CD14-positive monocyte (primary cell): ENCODE measurements at regions not wholly inside any gene's neighbourhood (a gene's known extent, or its start where the extent isn't known, plus 50 kb on each side); places are given as distances from the start of the nearest gene placed in this dataset.

ENCODE experiments used
- DNase-seq, 3 donors: peaks; one replicate each; pipeline ENCODE4 v3.0.0-alpha.2; 2011 to 2022
- H2AFZ ChIP-seq: 2 replicates; pipeline ENCODE4 v1.6.0; 2012; ENCODE audit warnings: mild to moderate bottlenecking, low read depth, low read length, inconsistent platforms; ENCODE audit not compliant: insufficient read depth, poor library complexity, severe bottlenecking
- H3K27ac ChIP-seq, 2 donors: 1 replicate in 1 of 2; 2 replicates in 1 of 2; pipeline ENCODE4 v1.5.1; 2012 to 2013; ENCODE audit warnings: low read length in 2 of 2, control low read depth in 1 of 2, inconsistent platforms in 1 of 2, low read depth in 1 of 2, mild to moderate bottlenecking in 1 of 2
- H3K27me3 ChIP-seq, 2 donors: one replicate each; pipeline versions ENCODE4 v1.6.0 to v1.6.1; 2011 to 2013; ENCODE audit warnings: low read length in 2 of 2; ENCODE audit not compliant: control insufficient read depth in 2 of 2, insufficient read depth in 2 of 2
- H3K36me3 ChIP-seq, 2 donors: replicated peaks in 1 of 2; 1 replicate in 1 of 2; 2 replicates in 1 of 2; pipeline versions ENCODE4 v1.5.1 to v1.6.1; 2012 to 2013; ENCODE audit warnings: low read length in 2 of 2, control low read depth in 1 of 2, inconsistent platforms in 1 of 2, mild to moderate bottlenecking in 1 of 2; ENCODE audit not compliant: insufficient read depth in 2 of 2, control insufficient read depth in 1 of 2
- H3K4me1 ChIP-seq, 2 donors: 1 replicate in 1 of 2; 2 replicates in 1 of 2; pipeline versions ENCODE4 v1.5.1 to v1.6.1; 2012 to 2013; ENCODE audit warnings: low read length in 2 of 2, control low read depth in 1 of 2, inconsistent platforms in 1 of 2, mild to moderate bottlenecking in 1 of 2, moderate library complexity in 1 of 2; ENCODE audit not compliant: insufficient read depth in 2 of 2, control insufficient read depth in 1 of 2
- H3K4me2 ChIP-seq: replicated peaks from 2 replicates; pipeline ENCODE3; 2012; ENCODE audit warnings: low read length, moderate library complexity, mild to moderate bottlenecking; ENCODE audit not compliant: poor library complexity, severe bottlenecking; ENCODE audit errors: extremely low read depth
- H3K4me3 ChIP-seq, 3 experiments: fragments of 200-600 bp in 1 of 3; sonication (generic) in 1 of 3; replicated peaks in 1 of 3; 1 replicate in 2 of 3; 2 replicates in 1 of 3; pipeline ENCODE4 v1.5.1; 2011 to 2013; ENCODE audit warnings: low read length in 3 of 3, mild to moderate bottlenecking in 3 of 3, control low read depth in 2 of 3, low read depth in 2 of 3, inconsistent platforms in 1 of 3, moderate library complexity in 1 of 3
- H3K79me2 ChIP-seq: 2 replicates; pipeline ENCODE4 v1.6.0; 2012; ENCODE audit warnings: mild to moderate bottlenecking, control low read depth, inconsistent platforms, low read length, moderate library complexity; ENCODE audit not compliant: insufficient read depth
- H3K9ac ChIP-seq: 2 replicates; pipeline ENCODE4 v1.6.0; 2017; ENCODE audit warnings: low read length, mild to moderate bottlenecking; ENCODE audit not compliant: insufficient read depth, poor library complexity, severe bottlenecking
- H3K9me3 ChIP-seq, 2 donors: replicated peaks in 1 of 2; 1 replicate in 1 of 2; 2 replicates in 1 of 2; pipeline versions ENCODE4 v1.5.1 to v1.6.1; 2012 to 2013; ENCODE audit warnings: low read length in 2 of 2, control low read depth in 1 of 2; ENCODE audit not compliant: control insufficient read depth in 1 of 2, insufficient read depth in 1 of 2
- H4K20me1 ChIP-seq: 2 replicates; pipeline ENCODE4 v1.6.0; 2012; ENCODE audit warnings: mild to moderate bottlenecking, low read length, control low read depth, moderate library complexity; ENCODE audit not compliant: insufficient read depth
- H3K27ac Mint-ChIP-seq, 7 donors: one replicate each; pipeline ENCODE4 v1.8.0; 2020; ENCODE audit warnings: mild to moderate bottlenecking in 7 of 7, mixed read lengths in 7 of 7, moderate library complexity in 6 of 7, inconsistent platforms in 2 of 7
- H3K27me3 Mint-ChIP-seq, 3 donors: one replicate each; pipeline ENCODE4 v1.8.0; 2021 to 2022; ENCODE audit warnings: low read depth in 3 of 3, mild to moderate bottlenecking in 3 of 3, mixed read lengths in 3 of 3, moderate library complexity in 3 of 3, inconsistent platforms in 1 of 3
- H3K36me3 Mint-ChIP-seq, 2 donors: one replicate each; pipeline ENCODE4 v1.8.0; 2020; ENCODE audit warnings: mixed read lengths in 2 of 2, inconsistent platforms in 1 of 2, mild to moderate bottlenecking in 1 of 2
- H3K4me1 Mint-ChIP-seq: one replicate; pipeline ENCODE4 v1.8.0; 2020; ENCODE audit warnings: mild to moderate bottlenecking, mixed read lengths
- H3K4me3 Mint-ChIP-seq, 2 donors: one replicate each; pipeline ENCODE4 v1.8.0; 2020; ENCODE audit warnings: mild to moderate bottlenecking in 2 of 2, mixed read lengths in 2 of 2, moderate library complexity in 1 of 2
- H3K9me3 Mint-ChIP-seq, 7 donors: one replicate each; pipeline ENCODE4 v1.8.0; 2020 to 2022; ENCODE audit warnings: mixed read lengths in 7 of 7, mild to moderate bottlenecking in 6 of 7, moderate library complexity in 6 of 7, inconsistent platforms in 2 of 7
- CTCF ChIP-seq: fragments of 200-600 bp; IDR thresholded peaks from one replicate; pipeline ENCODE4 v1.8.0; 2022; ENCODE audit warnings: antibody characterized with exemption, mild to moderate bottlenecking
- WGBS: methylation state at CpG from one replicate; pipeline ENCODE4 v1.1.5; 2013; ENCODE audit warnings: missing lambda C conversion rate; ENCODE audit not compliant: insufficient coverage; 5-methylcytosine and 5-hydroxymethylcytosine counted together
- intact Hi-C, 2 donors: fragments of 100-400 bp; cut with micrococcal nuclease; formaldehyde crosslinking; loops; one replicate each; pipeline versions ENCODE4 v1.15.0 to v1.15.1; 2023

- peaks cover 0 to 4% of the 10 kb centered on the region in 2 donors for H3K27me3 ChIP-seq
- no peaks in the 10 kb centered on the region for H4K20me1 ChIP-seq
- Mint-ChIP-seq H3K27ac (no peak overlapping the region), H3K36me3 (no peaks in the 10 kb centered on the region), H3K4me3 (no peak overlapping the region), H3K9me3 (peaks cover 0 to 2% (median 0%) of the 10 kb centered on the region in 7 donors), H3K27me3 (peaks cover 16 to 21% (median 18%) of the 10 kb centered on the region in 3 donors), H3K4me1 (no peaks in the 10 kb centered on the region)
- no peak overlapping the region for H2AFZ ChIP-seq
- no peak overlapping the region for H3K9ac ChIP-seq
- no peak for TF ChIP-seq CTCF
- H3K79me2 ChIP-seq: no peaks in the 10 kb centered on the region
- H3K4me1 ChIP-seq: no peaks in the 10 kb centered on the region
- H3K4me2 ChIP-seq: no peak overlapping the region
- DNase-seq: no peak
- no peak overlapping the region for H3K27ac ChIP-seq
- H3K4me3 ChIP-seq: no peak overlapping the region
- 98% methylated on average over 6 of the region's 13 CpGs for WGBS
- no peaks in the 10 kb centered on the region for H3K36me3 ChIP-seq
- intact Hi-C loops: no loop called here
- H3K9me3 ChIP-seq: no peaks in the 10 kb centered on the region
These were observed 192.7 kb upstream of the HES1 start for GRCh38 chr3:193943200-193943599.

- no peaks in the 10 kb centered on the region for H3K36me3 ChIP-seq
- no peak overlapping the region for H3K4me3 Mint-ChIP-seq
- H3K79me2 ChIP-seq: no peaks in the 10 kb centered on the region
- H3K27ac ChIP-seq: no peak overlapping the region
- H4K20me1 ChIP-seq: no peaks in the 10 kb centered on the region
- no peak overlapping the region for H2AFZ ChIP-seq
- DNase-seq: no peak
- no peaks in the 10 kb centered on the region for H3K9me3 ChIP-seq
- H3K27ac Mint-ChIP-seq: no peak overlapping the region
- peaks cover 13 to 23% (median 13%) of the 10 kb centered on the region in 3 donors for H3K27me3 Mint-ChIP-seq
- H3K27me3 ChIP-seq: peaks cover 0 to 10% of the 10 kb centered on the region in 2 donors
- no peak overlapping the region for H3K9ac ChIP-seq
- intact Hi-C loops: no loop called here
- TF ChIP-seq CTCF: no peak
- no peaks in the 10 kb centered on the region for H3K4me1 Mint-ChIP-seq
- peaks cover 0 to 2% (median 0%) of the 10 kb centered on the region in 7 donors for H3K9me3 Mint-ChIP-seq
- H3K4me1 ChIP-seq: no peaks in the 10 kb centered on the region
- no peak overlapping the region for H3K4me2 ChIP-seq
- no peak overlapping the region for H3K4me3 ChIP-seq
- no peaks in the 10 kb centered on the region for H3K36me3 Mint-ChIP-seq
- WGBS: 96% methylated on average over 16 of the region's 18 CpGs
These were observed 192.0 kb upstream of the HES1 start for GRCh38 chr3:193943851-193944517.
